ENCODE measurements at regions not wholly inside any gene's neighbourhood (a gene's known extent, or its start where the extent isn't known, plus 50 kb on each side); places are given as distances from the start of the nearest gene placed in this dataset.

- no peak for DNase-seq (ENCODE audit: extremely low read depth, insufficient read length)
- no peak for TF ChIP-seq CTCF (IDR thresholded peaks at IDR 0.05; ENCODE audit: insufficient read depth, low read length, poor library complexity, severe bottlenecking)
These were observed 323.7 kb downstream of the MIAT start for GRCh38 chr22:26981111-26981510.

GRCh38 chr22:26981541-26981940 lies 324.2 kb downstream of the MIAT start:
- Histone ChIP-seq H3K4me3 (replicated peaks; ENCODE audit: low read depth, low read length) (no peak overlapping the region), H3K27me3 (replicated peaks; ENCODE audit: control insufficient read depth, insufficient read depth, low read length) (no peaks in the 10 kb centered on the region; the same call in 1 of the 2 replicates), H3K36me3 (ENCODE audit: control insufficient read depth, insufficient read depth, low read length) (no peaks in the 10 kb centered on the region)
- no peak for DNase-seq (ENCODE audit: extremely low read depth, insufficient read length)
- TF ChIP-seq CTCF (IDR thresholded peaks at IDR 0.05; ENCODE audit: insufficient read depth, low read length, poor library complexity, severe bottlenecking) = no peak

More at GRCh38 chr22:26981111-26981510, 323.7 kb downstream of the MIAT start:
- Histone ChIP-seq H3K4me3 (replicated peaks; ENCODE audit: low read depth, low read length) (no peak overlapping the region), H3K36me3 (ENCODE audit: control insufficient read depth, insufficient read depth, low read length) (no peaks in the 10 kb centered on the region), H3K27me3 (replicated peaks; ENCODE audit: control insufficient read depth, insufficient read depth, low read length) (no peaks in the 10 kb centered on the region; the same call in 1 of the 2 replicates)

- Histone ChIP-seq H3K27me3 (replicated peaks; ENCODE audit: control insufficient read depth, insufficient read depth, low read length) (no peaks in the 10 kb centered on the region; the same call in none of the 2 replicates), H3K4me3 (replicated peaks; ENCODE audit: low read depth, low read length) (no peak overlapping the region), H3K36me3 (ENCODE audit: control insufficient read depth, insufficient read depth, low read length) (no peaks in the 10 kb centered on the region)
- DNase-seq (ENCODE audit: extremely low read depth, insufficient read length) = no peak
- TF ChIP-seq CTCF (IDR thresholded peaks at IDR 0.05; ENCODE audit: insufficient read depth, low read length, poor library complexity, severe bottlenecking) = no peak
These were observed 325.9 kb downstream of the MIAT start for GRCh38 chr22:26983311-26983710.

GRCh38 chr22:26985206-26985605 lies 327.8 kb downstream of the MIAT start:
- H3K27me3 ChIP-seq (replicated peaks; ENCODE audit: control insufficient read depth, insufficient read depth, low read length) = no peaks in the 10 kb centered on the region; the same call in none of the 2 replicates
- no peak for TF ChIP-seq CTCF (IDR thresholded peaks at IDR 0.05; ENCODE audit: insufficient read depth, low read length, poor library complexity, severe bottlenecking)

GRCh38 chr22:26985931-26986782 lies 328.8 kb downstream of the MIAT start:
- DNase-seq (ENCODE audit: extremely low read depth, insufficient read length) = no peak

More at GRCh38 chr22:26985206-26985605, 327.8 kb downstream of the MIAT start:
- no peaks in the 10 kb centered on the region for H3K36me3 ChIP-seq (ENCODE audit: control insufficient read depth, insufficient read depth, low read length)
- no peak overlapping the region for H3K4me3 ChIP-seq (replicated peaks; ENCODE audit: low read depth, low read length)
- no peak for DNase-seq (ENCODE audit: extremely low read depth, insufficient read length)

More at GRCh38 chr22:26985931-26986782, 328.8 kb downstream of the MIAT start:
- no peak overlapping the region for H3K4me3 ChIP-seq (replicated peaks; ENCODE audit: low read depth, low read length)
- no peaks in the 10 kb centered on the region for H3K36me3 ChIP-seq (ENCODE audit: control insufficient read depth, insufficient read depth, low read length)
- H3K27me3 ChIP-seq (replicated peaks; ENCODE audit: control insufficient read depth, insufficient read depth, low read length) = no peaks in the 10 kb centered on the region; the same call in none of the 2 replicates
- TF ChIP-seq CTCF (IDR thresholded peaks at IDR 0.05; ENCODE audit: insufficient read depth, low read length, poor library complexity, severe bottlenecking) = no peak

Data from GM06990 (cell line).